ENCODE measurements at regions not wholly inside any gene's neighbourhood (a gene's known extent, or its start where the extent isn't known, plus 50 kb on each side); places are given as distances from the start of the nearest gene placed in this dataset.
"Not testable (repeated sequence)": the region's sequence is repeated elsewhere in the genome, so short reads cannot be mapped to it uniquely, and the experiment has no call there.

DNA sequence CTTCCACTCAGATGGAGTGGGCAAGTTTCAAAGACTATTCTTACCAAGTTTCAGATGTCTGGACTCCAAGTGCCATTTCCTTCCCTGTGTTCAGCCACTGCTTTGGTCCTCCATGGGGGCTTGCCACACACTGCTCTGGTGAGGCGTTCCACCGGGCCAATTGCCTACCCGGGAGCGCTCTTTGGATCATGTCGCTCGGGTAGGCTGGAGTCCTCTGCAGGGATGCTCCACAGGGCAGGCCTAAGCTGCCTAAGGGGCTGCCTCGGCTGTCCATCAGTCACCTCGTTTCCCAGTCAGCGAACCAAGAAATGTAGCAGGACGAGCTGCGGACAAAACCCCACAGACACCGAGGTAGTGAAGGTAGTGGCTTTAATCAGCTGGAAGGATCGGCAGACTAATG, 200.7 kb upstream of the KLF8 start:
- Histone ChIP-seq H3K36me3 (replicated peaks in 1 of 2; ENCODE audit: control extremely low read depth in 1 of 2, control insufficient read depth in 1 of 2, extremely low read depth in 1 of 2, insufficient read depth in 2 of 2, low read length in 1 of 2) (no peaks in the 10 kb centered on the region), H3K9me3 (ENCODE audit: control extremely low read depth in 1 of 3, control insufficient read depth in 2 of 3, insufficient read depth in 1 of 3, low read length in 2 of 3) (peaks cover 0 to 4% (median 0%) of the 10 kb centered on the region in 3 donors), H3K4me1 (ENCODE audit: control insufficient read depth in 2 of 2, insufficient read depth in 2 of 2, low read length in 2 of 2) (peaks cover 5 to 10% of the 10 kb centered on the region in 2 donors), H3K27me3 (replicated peaks in 1 of 4; ENCODE audit: control extremely low read depth in 1 of 4, control insufficient read depth in 3 of 4, insufficient read depth in 4 of 4, low read length in 3 of 4) (no peaks in the 10 kb centered on the region), H3K9ac (ENCODE audit: low read length) (no peak overlapping the region), H3K27ac (ENCODE audit: low read length in 2 of 2) (no peak overlapping the region), H4K20me1 (ENCODE audit: control insufficient read depth, insufficient read depth, low read length, poor library complexity, severe bottlenecking) (no peaks in the 10 kb centered on the region), H3K4me2 (replicated peaks; ENCODE audit: low read depth, low read length, poor library complexity, severe bottlenecking) (no peak overlapping the region), H3K4me3 (ENCODE audit: control extremely low read depth in 1 of 5, extremely low read depth in 1 of 5, insufficient read depth in 1 of 5, low read depth in 2 of 5, low read length in 4 of 5) (no peak overlapping the region), H2AFZ (ENCODE audit: insufficient read depth, low read depth, low read length, poor library complexity, severe bottlenecking) (no peak overlapping the region), H3K79me2 (ENCODE audit: control insufficient read depth, insufficient read depth, low read length) (no peaks in the 10 kb centered on the region)
- H3K9me3 Mint-ChIP-seq (ENCODE audit: insufficient read depth): no peaks in the 10 kb centered on the region
- peaks cover 33% of the 10 kb centered on the region for H3K4me1 Mint-ChIP-seq
- no peak for DNase-seq
- no peak overlapping the region for H3K4me3 Mint-ChIP-seq
- intact Hi-C loops (cut with micrococcal nuclease): loop anchor here (5.0 kb wide), 1 partner anchor 36 kb away; no protein-coding TSS in a partner anchor
- CTCF ChIA-PET: no interaction called here
- WGBS (ENCODE audit: insufficient coverage): 95% methylated on average over 9 of the region's 13 CpGs
- no peak overlapping the region for H3K27ac Mint-ChIP-seq
- POLR2A ChIA-PET: no interaction called here
- H3K27me3 Mint-ChIP-seq: no peaks in the 10 kb centered on the region
- ATAC-seq (ENCODE audit: low read depth): no peak
- TF ChIP-seq, protein P1, sequence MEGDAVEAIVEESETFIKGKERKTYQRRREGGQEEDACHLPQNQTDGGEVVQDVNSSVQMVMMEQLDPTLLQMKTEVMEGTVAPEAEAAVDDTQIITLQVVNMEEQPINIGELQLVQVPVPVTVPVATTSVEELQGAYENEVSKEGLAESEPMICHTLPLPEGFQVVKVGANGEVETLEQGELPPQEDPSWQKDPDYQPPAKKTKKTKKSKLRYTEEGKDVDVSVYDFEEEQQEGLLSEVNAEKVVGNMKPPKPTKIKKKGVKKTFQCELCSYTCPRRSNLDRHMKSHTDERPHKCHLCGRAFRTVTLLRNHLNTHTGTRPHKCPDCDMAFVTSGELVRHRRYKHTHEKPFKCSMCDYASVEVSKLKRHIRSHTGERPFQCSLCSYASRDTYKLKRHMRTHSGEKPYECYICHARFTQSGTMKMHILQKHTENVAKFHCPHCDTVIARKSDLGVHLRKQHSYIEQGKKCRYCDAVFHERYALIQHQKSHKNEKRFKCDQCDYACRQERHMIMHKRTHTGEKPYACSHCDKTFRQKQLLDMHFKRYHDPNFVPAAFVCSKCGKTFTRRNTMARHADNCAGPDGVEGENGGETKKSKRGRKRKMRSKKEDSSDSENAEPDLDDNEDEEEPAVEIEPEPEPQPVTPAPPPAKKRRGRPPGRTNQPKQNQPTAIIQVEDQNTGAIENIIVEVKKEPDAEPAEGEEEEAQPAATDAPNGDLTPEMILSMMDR (IDR thresholded peaks at IDR 0.05): no peak
- no peak for TF ChIP-seq EZH2 (IDR thresholded peaks at IDR 0.05; ENCODE audit: borderline replicate concordance, insufficient read depth, low read depth, low read length, poor library complexity, severe bottlenecking)

DNA sequence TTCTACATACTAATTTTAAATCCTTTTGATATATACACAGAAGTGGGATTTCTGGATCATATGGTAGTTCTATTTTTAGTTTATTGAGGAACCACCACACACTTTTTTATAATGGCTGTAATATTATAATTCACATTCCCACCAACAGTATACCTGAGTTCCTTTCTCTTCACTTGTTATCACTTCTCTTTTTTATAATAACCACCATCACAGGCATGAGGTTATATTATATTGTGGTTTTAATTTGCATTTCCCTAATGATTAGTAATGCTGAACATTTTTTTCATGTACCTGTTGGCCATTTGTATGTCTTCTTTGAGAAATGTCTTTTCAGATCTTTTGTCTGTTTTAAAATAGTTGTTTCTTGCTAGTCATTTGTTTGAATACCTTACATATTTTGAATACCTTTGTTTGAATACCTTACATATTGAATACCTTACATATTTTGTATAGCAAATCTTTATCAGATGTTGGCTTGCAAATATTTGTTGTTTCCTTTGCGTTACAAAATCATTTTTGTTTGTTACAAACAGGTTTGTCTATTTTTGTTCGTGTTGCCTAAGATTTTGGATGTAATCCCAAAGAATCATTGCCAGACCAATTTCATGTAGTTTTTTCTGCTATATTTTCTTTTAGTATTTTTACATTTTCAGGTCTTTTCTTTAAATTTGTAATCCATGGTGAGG, 198.5 kb upstream of the KLF8 start:
- peaks cover 5 to 6% of the 10 kb centered on the region in 2 donors for H3K4me1 ChIP-seq (ENCODE audit: control insufficient read depth in 2 of 2, insufficient read depth in 2 of 2, low read length in 2 of 2)
- H3K4me3 Mint-ChIP-seq: peak overlapping the region; percentile 7
- peaks cover 25% of the 10 kb centered on the region for H3K4me1 Mint-ChIP-seq
- ATAC-seq (ENCODE audit: low read depth) (peak; percentile 39), DNase-seq (peak; percentile 32)
- POLR2A ChIA-PET: no interaction called here
- CTCF ChIA-PET: no interaction called here
- intact Hi-C loops (cut with micrococcal nuclease): loop anchor here (5.0 kb wide), 1 partner anchor 34 kb away; no protein-coding TSS in a partner anchor
- no peaks in the 10 kb centered on the region for H3K27me3 Mint-ChIP-seq
- no peak overlapping the region for H2AFZ ChIP-seq (ENCODE audit: insufficient read depth, low read depth, low read length, poor library complexity, severe bottlenecking)
- H3K4me2 ChIP-seq (replicated peaks; ENCODE audit: low read depth, low read length, poor library complexity, severe bottlenecking): peak overlapping the region; percentile 22
- WGBS (ENCODE audit: insufficient coverage): no CpG with 5 or more reads among the region's 2 CpGs
- no peaks in the 10 kb centered on the region for H3K27me3 ChIP-seq (replicated peaks in 1 of 4; ENCODE audit: control extremely low read depth in 1 of 4, control insufficient read depth in 3 of 4, insufficient read depth in 4 of 4, low read length in 3 of 4)
- peaks cover 0 to 4% (median 3%) of the 10 kb centered on the region in 3 donors for H3K9me3 ChIP-seq (ENCODE audit: control extremely low read depth in 1 of 3, control insufficient read depth in 2 of 3, insufficient read depth in 1 of 3, low read length in 2 of 3)
- H3K79me2 ChIP-seq (ENCODE audit: control insufficient read depth, insufficient read depth, low read length): no peaks in the 10 kb centered on the region
- H4K20me1 ChIP-seq (ENCODE audit: control insufficient read depth, insufficient read depth, low read length, poor library complexity, severe bottlenecking): no peaks in the 10 kb centered on the region
- H3K9me3 Mint-ChIP-seq (ENCODE audit: insufficient read depth): peaks cover 3% of the 10 kb centered on the region
- H3K4me3 ChIP-seq (ENCODE audit: control extremely low read depth in 1 of 5, extremely low read depth in 1 of 5, insufficient read depth in 1 of 5, low read depth in 2 of 5, low read length in 4 of 5): no peak overlapping the region
- TF ChIP-seq, protein P1 (IDR thresholded peaks at IDR 0.05): no peak
- no peak for TF ChIP-seq EZH2 (IDR thresholded peaks at IDR 0.05; ENCODE audit: borderline replicate concordance, insufficient read depth, low read depth, low read length, poor library complexity, severe bottlenecking)
- no peak overlapping the region for H3K27ac Mint-ChIP-seq
- H3K36me3 ChIP-seq (replicated peaks in 1 of 2; ENCODE audit: control extremely low read depth in 1 of 2, control insufficient read depth in 1 of 2, extremely low read depth in 1 of 2, insufficient read depth in 2 of 2, low read length in 1 of 2): no peaks in the 10 kb centered on the region
- H3K9ac ChIP-seq (ENCODE audit: low read length): no peak overlapping the region
- H3K27ac ChIP-seq (ENCODE audit: low read length in 2 of 2): no peak overlapping the region

DNA sequence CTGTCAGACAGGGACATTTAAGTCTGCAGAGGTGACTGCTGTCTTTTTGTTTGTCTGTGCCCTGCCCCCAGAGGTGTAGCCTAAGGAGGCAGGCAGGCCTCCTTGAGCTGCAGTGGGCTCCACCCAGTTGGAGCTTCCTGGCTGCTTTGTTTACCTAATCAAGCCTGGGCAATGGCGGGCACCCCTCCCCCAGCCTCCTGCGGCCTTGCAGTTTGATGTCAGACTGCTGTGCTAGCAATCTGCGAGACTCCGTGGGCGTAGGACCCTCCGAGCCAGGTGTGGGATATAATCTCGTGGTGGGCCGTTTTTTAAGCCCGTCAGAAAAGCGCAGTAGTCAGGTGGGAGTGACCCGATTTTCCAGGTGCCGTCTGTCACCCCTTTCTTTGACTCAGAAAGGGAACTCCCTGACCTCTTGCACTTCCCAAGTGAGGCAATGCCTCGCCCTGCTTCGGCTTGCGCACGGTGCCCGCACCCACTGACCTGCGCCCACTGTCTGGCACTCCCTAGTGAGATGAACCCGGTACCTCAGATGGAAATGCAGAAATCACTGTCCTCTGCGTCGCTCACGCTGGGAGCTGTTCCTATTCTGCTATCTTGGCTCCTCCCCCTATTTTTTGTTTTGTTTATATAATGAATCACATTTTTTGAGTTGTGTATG, 179.4 kb upstream of the KLF8 start:
- CTCF ChIA-PET: not testable (repeated sequence)

More for the DNA sequence above, 179.4 kb upstream of the KLF8 start:
- intact Hi-C loops (cut with micrococcal nuclease); H3K27me3 ChIP-seq (replicated peaks in 1 of 4; ENCODE audit: control extremely low read depth in 1 of 4, control insufficient read depth in 3 of 4, insufficient read depth in 4 of 4, low read length in 3 of 4); H3K4me1 ChIP-seq (ENCODE audit: control insufficient read depth in 2 of 2, insufficient read depth in 2 of 2, low read length in 2 of 2); H3K9me3 Mint-ChIP-seq (ENCODE audit: insufficient read depth); H3K4me2 ChIP-seq (replicated peaks; ENCODE audit: low read depth, low read length, poor library complexity, severe bottlenecking); POLR2A ChIA-PET; H3K4me3 ChIP-seq (ENCODE audit: control extremely low read depth in 1 of 5, extremely low read depth in 1 of 5, insufficient read depth in 1 of 5, low read depth in 2 of 5, low read length in 4 of 5); DNase-seq; H3K9ac ChIP-seq (ENCODE audit: low read length); H3K4me3 Mint-ChIP-seq; ATAC-seq (ENCODE audit: low read depth); H3K9me3 ChIP-seq (ENCODE audit: control extremely low read depth in 1 of 3, control insufficient read depth in 2 of 3, insufficient read depth in 1 of 3, low read length in 2 of 3); H3K4me1 Mint-ChIP-seq; H2AFZ ChIP-seq (ENCODE audit: insufficient read depth, low read depth, low read length, poor library complexity, severe bottlenecking); H3K27me3 Mint-ChIP-seq; H3K27ac Mint-ChIP-seq; H3K36me3 ChIP-seq (replicated peaks in 1 of 2; ENCODE audit: control extremely low read depth in 1 of 2, control insufficient read depth in 1 of 2, extremely low read depth in 1 of 2, insufficient read depth in 2 of 2, low read length in 1 of 2); H3K27ac ChIP-seq (ENCODE audit: low read length in 2 of 2); H4K20me1 ChIP-seq (ENCODE audit: control insufficient read depth, insufficient read depth, low read length, poor library complexity, severe bottlenecking): not testable (repeated sequence)
- WGBS (ENCODE audit: insufficient coverage): 100% methylated on average over 7 of the region's 22 CpGs
- peaks cover 12% of the 10 kb centered on the region for H3K79me2 ChIP-seq (ENCODE audit: control insufficient read depth, insufficient read depth, low read length)
